ENCODE measurements at regions not wholly inside any gene's neighbourhood (a gene's known extent, or its start where the extent isn't known, plus 50 kb on each side); places are given as distances from the start of the nearest gene placed in this dataset.

GRCh38 chr10:117078168-117078837, 59.8 kb downstream of the VAX1 start:
- no peak for DNase-seq

DNA sequence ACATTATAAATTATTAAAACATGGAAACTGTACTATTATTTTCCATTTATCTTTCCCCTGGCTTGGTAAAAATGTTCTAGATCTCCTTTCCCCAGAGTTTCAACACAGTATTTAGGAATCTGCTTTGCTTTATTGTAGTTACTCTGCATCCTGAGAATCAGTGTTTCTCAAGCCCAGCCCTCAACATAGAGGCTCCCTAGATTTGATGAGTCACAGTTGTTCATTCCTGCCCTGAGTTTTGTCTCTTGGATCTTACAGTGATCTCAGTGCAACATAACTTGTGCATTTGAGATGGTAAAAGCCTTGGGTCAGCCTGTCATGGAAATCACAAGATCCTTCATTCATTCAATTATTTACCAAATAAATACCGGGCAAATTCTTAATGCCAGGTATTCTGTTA, 63.0 kb downstream of the VAX1 start:
- peak; percentile 35 for DNase-seq

- DNase-seq, result peak; percentile 12
These were observed 63.4 kb downstream of the VAX1 start for GRCh38 chr10:117074621-117075020.

GRCh38 chr10:117071286-117072050, 66.5 kb upstream of the SHTN1 start:
- peak; percentile 53 for DNase-seq
